COLO829 (cell line): ENCODE measurements at regions not wholly inside any gene's neighbourhood (a gene's known extent, or its start where the extent isn't known, plus 50 kb on each side); places are given as distances from the start of the nearest gene placed in this dataset.
"Not testable (repeated sequence)": the region's sequence is repeated elsewhere in the genome, so short reads cannot be mapped to it uniquely, and the experiment has no call there.

Source experiments
- DNase-seq: peaks from one replicate; pipeline ENCODE4 v3.0.0; 2012; ENCODE audit warnings: low spot score

DNA sequence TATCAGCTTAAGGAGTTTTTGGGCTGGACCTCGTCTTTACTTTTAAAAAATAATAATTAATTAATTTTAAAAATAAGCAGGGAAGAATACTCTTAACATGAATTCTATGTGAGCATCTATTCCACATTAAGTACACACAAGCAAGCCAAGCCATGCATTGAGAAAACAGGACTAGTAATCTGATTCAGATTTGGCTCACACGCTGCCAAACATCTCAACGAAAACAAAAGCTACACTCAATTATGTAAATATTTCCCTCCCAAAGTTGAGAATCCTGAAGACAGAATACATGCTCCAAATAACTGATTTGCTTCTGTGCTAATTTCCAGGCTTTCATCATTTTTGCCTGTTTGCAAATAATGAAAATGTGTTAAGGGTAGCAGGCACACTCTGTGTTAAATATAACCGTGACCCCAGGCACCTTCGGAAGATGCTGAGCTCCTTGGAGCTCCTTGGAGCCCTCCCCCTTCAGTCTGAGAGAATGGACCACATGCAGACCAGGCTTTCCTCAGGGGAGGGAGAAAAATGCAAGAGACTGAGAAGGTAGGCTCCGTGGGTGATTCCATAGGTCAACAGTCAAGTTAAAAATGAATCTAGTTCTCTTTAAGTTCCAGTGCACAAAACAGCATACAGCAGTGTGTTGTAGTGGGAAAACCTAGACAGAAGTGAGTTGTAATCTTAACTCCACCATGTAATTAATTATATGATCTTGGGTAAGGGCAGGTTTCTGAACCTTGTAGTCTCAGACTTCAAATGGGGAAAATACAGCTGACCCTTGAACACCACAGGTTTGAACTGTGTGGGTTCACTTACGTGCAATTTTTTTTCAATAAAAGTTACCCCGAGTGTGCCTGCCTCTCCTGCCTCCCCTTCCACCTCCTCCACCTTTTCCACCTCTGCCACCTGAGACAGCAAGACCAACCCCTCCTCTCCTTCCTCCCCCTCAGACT, 161.3 kb upstream of the RREB1 start:
- no peak for DNase-seq

DNA sequence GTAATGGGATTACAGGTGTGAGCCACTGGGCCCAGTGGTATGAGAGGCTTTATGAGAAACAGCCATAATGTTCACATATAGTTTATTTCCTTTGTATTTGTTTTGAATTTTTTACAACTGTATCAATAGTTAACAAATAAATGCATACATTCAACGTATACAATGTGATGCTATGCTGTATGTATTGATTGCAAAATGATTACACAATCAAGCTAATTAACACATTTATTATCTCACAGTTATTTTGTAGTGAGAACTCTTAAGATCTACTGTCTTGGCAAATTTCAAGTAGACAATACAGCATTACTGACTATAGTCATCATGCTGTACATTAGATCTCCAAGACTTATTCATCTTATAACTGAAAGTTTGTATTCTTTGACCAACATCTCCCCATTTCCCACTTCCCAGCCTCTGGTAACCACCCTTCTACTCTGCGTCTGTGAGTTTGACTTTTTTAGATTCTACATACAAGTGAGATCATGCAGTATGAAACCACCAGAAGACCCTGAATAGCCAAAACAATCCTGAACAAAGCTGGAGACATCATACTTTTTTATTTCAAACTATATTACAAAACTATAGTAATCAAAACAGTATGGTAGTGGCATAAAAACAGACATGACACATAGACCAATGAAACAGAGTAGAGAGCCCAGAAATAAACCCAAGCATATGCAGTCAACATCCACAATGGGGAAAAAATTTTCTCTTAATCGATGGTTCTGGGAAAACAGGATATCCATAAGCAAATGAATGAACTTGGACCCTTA, 157.2 kb upstream of the RREB1 start:
- no peak for DNase-seq

DNA sequence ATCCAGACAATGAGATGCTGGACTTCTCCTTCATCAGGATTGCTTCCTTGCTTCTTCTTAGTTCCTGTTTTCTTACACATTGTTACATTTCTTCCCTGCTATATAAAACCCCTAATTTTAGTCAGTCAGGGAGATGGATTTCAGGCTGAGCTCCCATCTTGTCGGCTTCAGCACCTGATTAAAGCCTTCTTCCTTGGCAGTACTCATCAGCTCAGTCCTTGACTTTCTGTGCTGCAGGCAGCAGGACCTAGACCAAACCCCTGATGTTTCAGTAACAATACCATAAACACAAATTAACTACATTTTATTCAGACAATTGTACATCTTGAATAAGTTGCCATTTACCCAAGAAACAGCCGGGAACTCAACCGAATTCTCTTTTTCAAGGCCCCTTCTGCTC, 156.4 kb upstream of the RREB1 start:
- DNase-seq, result no peak

DNA sequence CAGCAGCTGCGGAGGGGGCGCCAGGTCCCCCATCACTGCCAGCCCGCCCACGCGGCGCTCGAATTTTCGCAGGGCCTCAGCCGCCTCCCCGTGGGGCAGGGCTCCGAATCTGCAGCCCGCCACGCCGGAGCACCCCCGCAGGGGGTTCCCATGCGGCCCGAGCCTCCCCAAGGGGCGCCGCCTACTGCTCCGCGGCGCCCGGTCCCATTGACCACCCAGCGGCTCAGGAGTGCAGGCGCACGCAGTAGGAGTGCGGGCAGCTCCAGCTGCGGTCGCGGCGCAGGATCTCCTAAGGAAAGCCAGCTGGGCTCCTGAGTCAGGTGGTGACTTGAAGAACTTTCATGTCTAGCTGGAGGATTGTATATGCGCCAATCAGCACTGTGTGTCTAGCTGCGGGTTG, 155.3 kb upstream of the RREB1 start:
- no peak for DNase-seq

DNA sequence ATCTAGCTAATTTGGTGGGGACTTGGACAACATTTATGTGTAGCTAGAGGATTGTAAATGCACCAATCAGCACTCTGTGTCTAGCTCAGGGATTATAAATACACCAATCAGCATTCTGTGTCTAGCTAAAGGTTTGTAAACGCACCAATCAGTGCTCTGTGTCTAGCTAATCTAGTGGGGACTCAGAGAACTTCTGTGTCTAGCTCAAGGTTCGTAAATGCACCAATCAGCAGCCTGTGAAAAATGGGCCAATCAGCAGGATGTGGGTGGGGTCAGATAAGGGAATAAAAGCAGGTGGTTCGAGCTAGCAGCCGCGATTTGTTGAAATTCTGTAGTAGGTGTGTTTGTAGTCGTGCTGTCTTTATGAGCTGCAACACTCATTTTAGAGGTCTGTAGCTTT, 154.8 kb upstream of the RREB1 start:
- DNase-seq, result not testable (repeated sequence)

DNA sequence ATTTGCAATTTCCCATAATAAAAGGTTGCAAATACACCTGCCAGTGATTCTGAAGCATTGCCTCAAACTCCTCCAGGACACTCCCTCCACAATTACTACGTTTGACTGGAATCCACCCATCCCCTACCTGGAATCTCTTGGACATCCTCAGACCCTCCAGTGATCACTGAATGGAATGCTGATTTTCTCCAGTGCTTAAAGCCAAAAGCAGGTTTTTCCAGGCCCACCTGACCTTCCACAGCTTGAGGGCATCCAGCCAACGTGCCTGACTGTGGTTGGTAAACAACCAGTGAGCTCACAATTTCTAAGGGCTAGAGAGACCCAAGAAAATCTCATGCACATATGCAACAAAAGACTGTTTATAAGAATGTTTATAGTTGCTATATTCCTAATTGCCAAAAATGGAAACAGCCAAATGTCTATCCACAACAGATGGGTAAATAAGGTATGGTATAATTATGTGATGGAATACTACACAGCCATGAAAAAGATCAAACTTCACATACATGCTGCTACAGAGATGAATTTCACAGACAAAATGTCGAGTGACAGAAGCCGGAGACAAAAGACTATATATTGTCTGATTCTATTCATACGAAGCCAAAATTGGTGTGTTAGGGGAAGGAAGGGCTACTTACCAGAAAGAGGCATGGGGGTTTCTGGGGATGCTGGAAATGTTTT, 147.1 kb upstream of the RREB1 start:
- no peak for DNase-seq

DNA sequence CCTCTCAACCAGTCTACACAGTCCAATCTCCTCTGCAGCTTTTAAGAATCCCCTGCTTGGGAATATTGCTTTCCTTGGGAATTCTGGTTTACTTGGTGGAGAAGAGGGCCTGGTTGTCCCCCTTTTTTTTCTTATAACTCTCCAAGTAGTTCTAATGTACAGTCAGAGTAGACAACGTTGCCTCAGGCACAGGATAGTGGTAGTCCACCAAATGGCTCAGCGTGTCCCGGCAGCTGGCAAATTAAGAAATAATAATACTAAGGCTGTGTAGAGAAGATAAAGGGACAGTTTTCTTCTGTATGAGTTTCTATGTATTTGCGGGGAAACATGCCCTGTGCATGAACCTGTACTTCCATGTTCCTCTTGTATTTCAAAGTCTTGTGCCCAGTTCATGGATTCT, 145.7 kb upstream of the RREB1 start:
- DNase-seq, result no peak

DNA sequence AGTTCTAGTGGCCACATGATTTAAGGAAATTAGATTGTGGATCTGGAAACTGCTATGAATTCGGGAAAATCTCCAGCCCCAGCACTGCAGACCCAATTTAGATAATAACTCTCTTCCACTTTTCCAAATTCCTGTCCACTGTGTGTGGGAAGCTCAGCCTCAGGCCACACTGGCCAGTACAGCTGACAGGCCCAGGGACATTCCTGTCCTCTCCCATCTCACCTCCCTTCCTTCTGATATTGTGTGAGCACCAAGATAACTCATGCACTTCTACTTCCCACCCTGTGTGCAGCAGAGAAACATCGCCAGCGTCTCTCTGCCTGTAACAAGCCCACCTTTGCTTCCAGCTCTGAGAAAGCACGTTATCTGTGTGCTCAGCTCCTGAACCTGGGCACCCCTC, 145.1 kb upstream of the RREB1 start:
- no peak for DNase-seq

DNA sequence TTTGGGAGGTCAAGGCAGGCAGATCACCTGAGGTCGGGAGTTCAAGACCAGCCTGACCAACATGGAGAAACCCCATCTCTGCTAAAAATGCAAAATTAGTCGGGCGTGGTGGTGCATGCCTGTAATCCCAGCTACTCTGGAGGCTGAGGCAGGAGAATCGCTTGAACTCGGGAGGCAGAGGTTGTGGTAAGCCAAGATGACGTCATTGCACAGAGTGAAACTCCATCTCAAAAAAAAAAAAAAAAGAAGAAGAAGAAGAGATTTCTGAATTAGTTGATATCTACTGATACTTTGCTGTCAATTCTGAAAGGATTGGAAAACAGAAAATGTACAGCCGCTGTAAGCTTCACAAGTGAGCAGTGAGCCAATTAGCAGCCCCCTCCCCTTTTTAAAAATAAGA, 144.4 kb upstream of the RREB1 start:
- not testable (repeated sequence) for DNase-seq

DNA sequence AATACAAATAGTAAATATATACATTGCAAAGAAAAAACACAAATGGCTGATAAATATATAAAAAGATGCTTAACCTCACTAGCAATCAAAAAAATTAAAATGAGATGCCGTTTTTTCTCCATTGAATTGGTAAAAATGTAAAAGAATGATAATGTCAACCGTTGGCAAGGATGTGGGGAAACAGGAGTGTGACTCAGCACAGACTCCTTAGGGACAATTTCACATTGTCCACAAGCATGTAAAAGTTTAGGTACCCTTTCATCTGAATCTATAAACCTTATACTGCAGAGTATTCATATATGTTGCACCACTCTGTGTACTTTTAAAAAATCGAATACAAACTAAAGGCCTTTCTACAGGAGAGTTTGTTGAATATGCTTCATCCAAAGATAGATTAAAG, 143.1 kb upstream of the RREB1 start:
- no peak for DNase-seq

DNA sequence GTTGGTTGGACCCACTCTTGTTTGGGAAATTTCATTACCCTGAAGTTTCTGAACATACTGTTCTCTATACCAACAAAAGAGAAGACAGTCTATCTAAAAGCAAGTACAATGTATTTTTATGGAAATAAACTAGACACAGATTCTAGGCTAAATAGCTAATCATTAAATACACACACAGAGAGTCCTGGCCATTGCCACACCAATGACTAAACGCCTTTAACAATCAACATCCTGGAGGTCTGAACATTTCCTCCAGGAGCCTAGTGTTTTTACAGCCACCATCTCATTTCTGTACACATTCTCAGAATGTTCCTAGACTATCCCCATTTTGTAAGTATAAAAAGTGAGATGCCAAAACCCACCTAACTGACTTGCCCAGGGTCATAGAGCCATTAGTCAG, 141.6 kb upstream of the RREB1 start:
- DNase-seq, result no peak

DNA sequence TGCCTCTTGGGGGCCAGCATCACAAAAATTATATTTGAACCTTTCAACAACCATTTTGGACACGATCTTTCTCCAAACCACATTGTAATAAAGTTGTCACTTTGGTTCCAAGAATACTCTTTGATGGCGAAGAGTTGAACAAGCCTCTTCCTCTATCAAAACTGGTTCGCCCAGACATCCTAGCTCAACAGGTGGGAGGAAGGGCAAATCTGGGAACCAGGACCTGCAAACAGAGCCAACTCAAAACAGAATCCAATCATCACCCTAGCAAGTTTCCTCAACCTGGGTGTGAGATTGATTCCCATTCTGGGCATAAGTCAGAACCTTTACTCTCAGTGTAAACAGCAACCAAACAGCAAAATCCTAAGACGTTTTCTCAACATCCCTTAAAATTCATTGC, 141.2 kb upstream of the RREB1 start:
- DNase-seq, result no peak

DNA sequence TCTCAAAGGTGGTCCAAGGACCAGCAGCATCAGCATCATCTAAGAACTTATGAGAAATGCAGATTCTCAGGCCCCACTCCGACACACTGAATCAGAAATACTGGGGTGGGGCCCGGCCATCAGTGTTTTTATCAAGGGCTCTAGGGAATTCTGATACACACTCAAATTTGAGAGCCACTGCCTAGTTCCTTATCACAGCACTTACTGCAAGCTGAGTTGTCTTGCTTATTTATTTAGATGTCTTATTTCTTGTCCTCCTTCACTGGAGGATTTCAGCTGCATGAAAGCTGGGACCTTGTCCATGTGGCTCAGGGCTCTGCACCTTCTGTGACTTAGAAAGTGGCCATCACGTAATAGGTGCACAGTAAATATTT, 139.4 kb upstream of the RREB1 start:
- DNase-seq, result no peak

DNA sequence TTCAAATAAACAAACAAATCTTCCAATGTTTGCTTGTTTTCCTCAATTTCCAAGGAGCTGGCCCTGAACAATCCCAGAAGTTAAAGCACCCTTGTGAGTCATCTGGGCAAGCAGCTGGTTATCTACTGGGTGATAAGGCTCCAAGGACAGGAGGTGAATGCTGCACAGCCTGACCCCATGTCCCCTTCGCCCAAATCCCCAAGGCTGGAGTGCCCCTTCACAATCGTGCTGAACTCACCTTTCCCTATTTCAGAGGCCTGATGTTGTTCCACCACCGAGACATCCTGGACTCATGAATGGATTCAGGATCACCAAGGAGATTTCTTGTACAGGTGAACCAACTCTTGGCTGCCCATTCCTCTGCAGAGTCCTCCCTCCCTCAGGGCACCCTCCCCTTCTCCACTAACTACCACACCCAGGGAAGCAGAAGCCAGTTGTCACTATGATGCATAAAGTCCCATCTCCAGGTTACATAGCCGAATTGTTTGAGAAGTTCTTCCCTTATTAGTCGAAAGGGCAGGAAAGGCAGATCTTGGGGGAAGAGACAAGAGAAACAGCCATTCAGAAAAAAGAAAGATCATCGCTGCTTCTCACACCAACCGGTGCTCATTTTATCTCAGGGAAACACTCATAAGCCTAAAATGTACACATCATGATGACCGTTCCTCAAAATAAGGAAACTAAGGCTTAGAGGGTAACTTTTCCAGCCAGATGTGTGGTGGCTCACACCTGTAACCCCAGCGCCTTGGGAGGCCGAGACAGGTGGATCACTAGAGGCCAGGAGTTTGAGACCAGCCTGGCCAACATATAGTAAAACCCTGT, 138.8 kb upstream of the RREB1 start:
- DNase-seq, result no peak

DNA sequence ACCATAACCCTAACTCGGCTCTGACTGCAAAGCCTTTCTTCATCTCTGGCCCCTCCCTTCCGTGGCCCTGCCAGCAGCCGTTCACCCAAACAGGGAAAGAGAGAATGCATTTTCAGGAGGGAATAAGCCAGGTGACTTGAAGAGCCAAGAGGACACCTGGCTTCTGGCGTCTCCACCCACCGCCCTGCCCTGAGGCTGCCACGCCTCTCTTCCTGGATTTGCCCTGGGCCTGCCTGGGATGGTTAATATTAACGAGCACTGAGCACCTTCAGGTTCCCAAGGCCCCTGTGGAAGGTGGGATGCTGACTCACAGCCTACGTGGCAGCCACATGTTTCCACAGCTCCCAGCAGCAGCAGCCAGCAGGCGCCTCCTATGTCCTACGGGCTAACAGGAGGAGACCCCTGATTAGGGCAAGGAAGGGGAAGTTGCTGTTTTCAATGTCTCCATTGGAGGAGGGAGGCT, 138.0 kb upstream of the RREB1 start:
- DNase-seq, result no peak

DNA sequence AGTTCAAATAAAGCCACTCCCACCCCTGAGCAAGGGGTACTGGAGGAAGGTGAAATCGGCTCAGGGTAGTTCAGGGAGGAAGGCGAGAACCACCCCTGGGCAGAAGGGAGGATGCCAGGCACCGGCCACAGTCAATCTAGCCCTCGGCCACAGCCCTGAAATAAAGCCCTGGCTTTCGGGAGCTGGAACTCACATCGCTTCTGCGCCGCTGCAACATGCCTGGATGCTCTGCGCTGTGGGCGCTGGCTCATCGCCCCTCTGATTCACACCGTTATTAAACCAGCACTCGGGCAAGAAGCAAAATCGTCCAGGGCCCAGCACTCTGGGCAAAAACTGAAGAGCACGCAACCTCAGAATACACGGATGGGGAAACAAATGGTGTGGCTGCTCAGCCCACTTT, 136.9 kb upstream of the RREB1 start:
- DNase-seq, result no peak

DNA sequence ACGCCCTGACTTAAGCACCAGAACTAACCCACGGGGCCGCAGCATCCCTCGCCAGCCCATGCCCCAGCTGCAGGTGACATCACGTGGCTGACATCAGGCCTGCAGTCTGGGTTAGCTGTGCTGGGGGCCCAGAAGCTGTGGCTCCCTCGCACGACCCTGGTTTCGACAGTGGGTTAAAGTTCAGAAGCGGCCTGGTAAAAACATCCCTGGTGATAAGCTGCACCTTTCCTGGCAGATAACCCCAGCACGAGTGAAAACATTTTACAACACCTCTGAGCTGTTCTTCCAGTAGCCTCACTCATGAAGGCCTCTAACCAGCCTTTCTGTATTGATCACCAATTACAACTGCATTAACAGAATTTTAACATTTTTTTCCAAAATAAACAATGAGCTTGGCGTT, 136.4 kb upstream of the RREB1 start:
- DNase-seq, result no peak

DNA sequence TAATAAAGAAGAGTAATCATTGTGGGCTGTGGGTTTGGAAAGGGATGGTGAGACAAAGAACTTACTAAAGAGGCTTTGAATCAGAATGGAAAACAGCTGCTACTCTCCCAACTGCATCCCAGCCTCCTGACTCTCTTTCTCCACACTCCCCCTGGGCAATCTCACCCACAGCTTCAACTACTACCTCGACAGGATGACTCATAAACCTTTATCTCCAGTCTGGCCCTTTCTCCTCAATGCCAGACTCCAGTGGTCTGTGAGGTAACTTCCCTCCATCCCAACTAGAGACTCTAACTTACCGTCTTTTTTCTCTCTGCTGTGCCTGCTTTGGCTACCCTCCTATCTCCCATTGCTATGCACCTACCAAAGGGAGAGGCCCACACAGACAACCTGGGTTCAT, 135.3 kb upstream of the RREB1 start:
- no peak for DNase-seq

DNA sequence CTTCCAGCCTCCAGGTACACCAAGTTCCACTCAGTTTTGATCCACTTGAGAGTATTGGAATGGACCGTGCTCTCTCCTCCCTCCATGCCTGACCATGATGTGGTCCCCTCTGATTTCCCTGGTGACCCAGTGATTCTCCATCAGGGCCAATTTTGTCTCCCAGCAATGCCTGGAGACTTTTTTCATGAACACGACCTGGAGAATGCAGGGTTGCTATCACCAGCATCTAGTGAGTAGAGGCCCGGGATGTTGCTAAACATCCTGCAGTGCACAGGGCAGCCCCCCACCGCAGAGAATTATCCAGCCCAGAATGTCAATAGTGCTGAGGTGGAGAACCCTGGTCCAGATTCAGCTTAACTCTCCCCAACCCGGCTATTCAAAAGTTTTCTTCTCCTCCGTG, 134.0 kb upstream of the RREB1 start:
- DNase-seq, result no peak

DNA sequence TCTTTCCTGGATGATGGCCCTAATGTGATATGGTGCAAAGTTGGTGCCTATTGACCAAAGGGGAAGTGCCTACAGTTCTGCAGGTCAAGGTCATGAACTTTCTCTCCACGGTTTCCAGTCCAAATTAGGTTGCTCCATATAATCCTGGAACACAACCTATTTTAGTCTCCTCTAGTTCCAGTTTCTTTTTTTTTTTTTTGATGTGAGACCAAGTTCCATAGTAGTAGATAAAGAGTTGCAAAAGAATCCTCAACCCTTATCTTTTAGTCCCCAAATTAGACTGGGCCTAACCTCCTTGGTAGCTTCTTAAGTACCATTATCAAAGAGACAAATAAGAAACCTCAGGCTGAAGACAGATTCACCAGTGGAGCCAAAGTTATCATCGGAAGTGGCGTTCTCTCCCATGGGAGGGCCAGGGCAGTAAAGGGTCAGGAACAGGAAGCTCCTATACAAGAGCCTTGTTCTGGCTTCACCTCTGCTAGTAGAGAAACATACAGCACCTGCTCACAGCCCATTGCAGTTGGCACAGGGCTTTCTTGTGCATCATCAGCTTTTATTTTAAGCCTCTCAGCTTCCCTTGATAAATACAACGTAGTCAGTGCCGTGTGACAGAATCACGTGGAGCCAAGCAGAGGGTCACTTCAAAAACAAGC, 132.2 kb upstream of the RREB1 start:
- no peak for DNase-seq

DNA sequence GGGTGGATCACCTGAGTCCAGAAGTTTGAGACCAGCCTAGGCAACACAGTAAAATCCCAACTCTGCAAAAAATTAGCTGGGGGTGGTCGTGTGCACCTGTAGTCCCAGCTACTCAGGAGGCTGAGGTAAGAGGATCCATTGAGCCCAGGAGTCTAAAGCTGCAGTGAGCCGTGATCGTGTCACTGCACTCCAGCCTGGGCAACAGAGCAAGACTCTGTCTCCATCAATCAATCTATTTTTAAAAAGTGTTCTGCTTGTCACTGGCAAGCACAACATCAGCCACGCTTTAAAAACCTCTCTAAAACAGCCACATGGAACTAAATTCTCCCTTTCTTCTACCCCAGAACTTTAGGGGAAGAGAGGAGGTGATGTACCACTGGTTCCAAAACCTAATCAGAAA, 131.6 kb upstream of the RREB1 start:
- DNase-seq, result no peak
